Endothelial cell of umbilical vein (primary cell): ENCODE measurements at regions not wholly inside any gene's neighbourhood (a gene's known extent, or its start where the extent isn't known, plus 50 kb on each side); places are given as distances from the start of the nearest gene placed in this dataset.

Source experiments
- EZH2 ChIP-seq: IDR thresholded peaks from 2 replicates; pipeline ENCODE4 v1.6.1; 2012; ENCODE audit warnings: borderline replicate concordance, low read depth, mild to moderate bottlenecking, moderate library complexity, low read length, inconsistent platforms; ENCODE audit not compliant: severe bottlenecking
- GATA2 ChIP-seq: IDR thresholded peaks from 2 replicates; pipeline ENCODE4 v1.7.0; 2011; ENCODE audit warnings: low read depth, mild to moderate bottlenecking, moderate library complexity, mixed read lengths, low read length; ENCODE audit not compliant: insufficient read length, insufficient read depth
- POLR2A ChIP-seq: IDR thresholded peaks from 2 replicates; pipeline ENCODE4 v1.6.1; 2012; ENCODE audit warnings: low read depth, mild to moderate bottlenecking, control low read depth, low read length
- POLR2AphosphoS5 ChIP-seq: IDR thresholded peaks from 2 replicates; pipeline ENCODE4 v1.6.1; 2012; ENCODE audit warnings: low read depth, mild to moderate bottlenecking, control low read depth, low read length, moderate library complexity; ENCODE audit not compliant: insufficient read depth
- TF ChIP-seq, protein P1 (sequence below), 2 donors: IDR thresholded peaks; 1 replicate in 1 of 2; 2 replicates in 1 of 2; pipeline ENCODE4 v1.5.1; 2011; ENCODE audit warnings: low read length in 2 of 2, mild to moderate bottlenecking in 2 of 2, moderate library complexity in 2 of 2, control low read depth in 1 of 2, inconsistent platforms in 1 of 2, low read depth in 1 of 2; ENCODE audit not compliant: insufficient read depth in 1 of 2; ENCODE audit errors: extremely low read depth in 1 of 2
- TF ChIP-seq, protein P2 (sequence below): IDR thresholded peaks from 2 replicates; pipeline ENCODE4 v1.6.1; 2011; ENCODE audit not compliant: insufficient read depth, insufficient read length

DNA sequence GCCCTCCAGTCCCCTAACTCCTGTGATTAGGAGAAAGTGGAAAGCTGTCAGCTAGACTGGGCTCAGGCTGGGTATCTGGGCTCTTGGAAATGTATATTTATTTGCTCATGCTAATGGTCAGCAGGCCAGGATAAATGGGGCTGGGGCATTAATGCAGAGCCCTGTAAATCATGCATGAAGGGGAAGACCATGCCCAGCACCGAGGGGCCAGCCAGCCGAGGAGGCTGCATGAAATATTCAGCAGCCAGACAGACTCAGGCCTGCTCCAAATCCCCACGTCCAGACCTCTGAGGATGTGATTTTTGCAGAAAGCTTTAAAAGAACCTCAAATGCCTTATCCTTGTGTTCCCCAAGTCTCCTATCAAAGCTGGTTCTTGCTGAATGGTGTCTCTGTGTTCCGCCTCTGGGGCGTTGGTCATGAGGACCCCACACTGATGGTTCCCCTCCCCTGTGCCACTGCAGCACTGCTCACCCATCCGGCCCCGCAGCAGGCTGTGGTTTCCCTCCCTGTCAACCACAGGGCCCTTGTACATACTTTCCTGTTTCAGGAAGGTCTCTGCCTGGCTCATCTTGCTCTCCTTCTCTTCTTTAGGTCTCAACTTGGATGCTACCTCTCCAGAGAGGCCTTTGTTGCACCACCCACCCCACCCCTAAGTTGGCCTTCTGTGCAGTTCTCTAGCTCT, 358.4 kb downstream of the CDH26 start:
- TF ChIP-seq, protein P1, sequence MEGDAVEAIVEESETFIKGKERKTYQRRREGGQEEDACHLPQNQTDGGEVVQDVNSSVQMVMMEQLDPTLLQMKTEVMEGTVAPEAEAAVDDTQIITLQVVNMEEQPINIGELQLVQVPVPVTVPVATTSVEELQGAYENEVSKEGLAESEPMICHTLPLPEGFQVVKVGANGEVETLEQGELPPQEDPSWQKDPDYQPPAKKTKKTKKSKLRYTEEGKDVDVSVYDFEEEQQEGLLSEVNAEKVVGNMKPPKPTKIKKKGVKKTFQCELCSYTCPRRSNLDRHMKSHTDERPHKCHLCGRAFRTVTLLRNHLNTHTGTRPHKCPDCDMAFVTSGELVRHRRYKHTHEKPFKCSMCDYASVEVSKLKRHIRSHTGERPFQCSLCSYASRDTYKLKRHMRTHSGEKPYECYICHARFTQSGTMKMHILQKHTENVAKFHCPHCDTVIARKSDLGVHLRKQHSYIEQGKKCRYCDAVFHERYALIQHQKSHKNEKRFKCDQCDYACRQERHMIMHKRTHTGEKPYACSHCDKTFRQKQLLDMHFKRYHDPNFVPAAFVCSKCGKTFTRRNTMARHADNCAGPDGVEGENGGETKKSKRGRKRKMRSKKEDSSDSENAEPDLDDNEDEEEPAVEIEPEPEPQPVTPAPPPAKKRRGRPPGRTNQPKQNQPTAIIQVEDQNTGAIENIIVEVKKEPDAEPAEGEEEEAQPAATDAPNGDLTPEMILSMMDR (IDR thresholded peaks at IDR 0.05; ENCODE audit: extremely low read depth in 1 of 2, insufficient read depth in 1 of 2, low read depth in 1 of 2, low read length in 2 of 2), result no peak
- TF ChIP-seq GATA2 (no peak), POLR2A (no peak), POLR2AphosphoS5 (no peak), EZH2 (no peak)
- TF ChIP-seq, protein P2, sequence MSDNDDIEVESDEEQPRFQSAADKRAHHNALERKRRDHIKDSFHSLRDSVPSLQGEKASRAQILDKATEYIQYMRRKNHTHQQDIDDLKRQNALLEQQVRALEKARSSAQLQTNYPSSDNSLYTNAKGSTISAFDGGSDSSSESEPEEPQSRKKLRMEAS, result no peak
